HEK293 (cell line): ENCODE measurements at regions not wholly inside any gene's neighbourhood (a gene's known extent, or its start where the extent isn't known, plus 50 kb on each side); places are given as distances from the start of the nearest gene placed in this dataset.

Experiments used
- CTCF ChIA-PET: fragments of 350-600 bp; formaldehyde crosslinking; extraction: SDS; loops from one replicate; lab custom pipeline; 2021; ENCODE audit warnings: antibody characterized with exemption; lab: Yijun Ruan, JAX
- POLR2A ChIA-PET: fragments of 300-600 bp; formaldehyde crosslinking; extraction: SDS; loops from one replicate; lab custom pipeline; 2020; ENCODE audit warnings: antibody characterized with exemption, inconsistent platforms; lab: Yijun Ruan, JAX
- H3K27ac ChIP-seq: fragments of 200-500 bp; sonication (Bioruptor generic); 2 replicates; pipeline ENCODE4 v1.5.1; 2014; ENCODE audit warnings: low read depth, low read length, control low read depth, inconsistent platforms; ENCODE audit errors: extremely low read depth
- H3K36me3 ChIP-seq, 2 experiments: fragments of 200-500 bp in 1 of 2; sonication (Bioruptor generic) in 1 of 2; 1 replicate in 1 of 2; 2 replicates in 1 of 2; pipeline ENCODE4 v1.5.1; 2014 to 2017; ENCODE audit warnings: inconsistent platforms in 2 of 2, low read length in 2 of 2; ENCODE audit not compliant: control insufficient read depth in 2 of 2, insufficient read depth in 1 of 2
- H3K4me1 ChIP-seq: fragments of 200-500 bp; sonication (Bioruptor generic); 2 replicates; pipeline ENCODE4 v1.5.1; 2014; ENCODE audit warnings: mild to moderate bottlenecking, low read length, inconsistent platforms; ENCODE audit not compliant: control insufficient read depth, insufficient read depth
- H3K4me3 ChIP-seq: 2 replicates; pipeline ENCODE4 v1.5.1; 2011; ENCODE audit warnings: low read depth, mild to moderate bottlenecking, control low read depth, low read length, moderate library complexity
- H3K9me3 ChIP-seq: fragments of 200-500 bp; sonication (Bioruptor generic); 2 replicates; pipeline ENCODE4 v1.5.1; 2014; ENCODE audit warnings: low read depth, low read length, inconsistent platforms; ENCODE audit not compliant: control insufficient read depth, insufficient read depth
- GLI4 ChIP-seq: fragments of 450-650 bp; formaldehyde crosslinking; IDR thresholded peaks from 2 replicates; pipeline ENCODE4 v1.5.1; 2016; ENCODE audit warnings: missing biosample characterization, missing genetic modification characterization
- HOXA7 ChIP-seq: sonication (generic); formaldehyde crosslinking; IDR thresholded peaks from 2 replicates; pipeline ENCODE4 v1.8.1; 2022; ENCODE audit warnings: missing genetic modification reagents, borderline replicate concordance
- MYNN ChIP-seq: fragments of 450-650 bp; formaldehyde crosslinking; IDR thresholded peaks from 2 replicates; pipeline ENCODE4 v1.5.1; 2016; ENCODE audit warnings: missing biosample characterization, missing genetic modification characterization, borderline replicate concordance
- ZNF16 ChIP-seq: fragments of 450-650 bp; formaldehyde crosslinking; IDR thresholded peaks from 2 replicates; pipeline ENCODE4 v1.5.1; 2016; ENCODE audit warnings: low read depth, missing biosample characterization, missing genetic modification characterization
- ZNF211 ChIP-seq: fragments of 450-650 bp; formaldehyde crosslinking; IDR thresholded peaks from 2 replicates; pipeline ENCODE4 v1.5.1; 2016; ENCODE audit warnings: low read depth, missing biosample characterization, missing genetic modification characterization
- ZNF473 ChIP-seq: fragments of 450-650 bp; formaldehyde crosslinking; IDR thresholded peaks from 2 replicates; pipeline ENCODE4 v1.5.1; 2017; ENCODE audit warnings: missing biosample characterization, missing genetic modification characterization
- ZNF558 ChIP-seq: fragments of 450-650 bp; formaldehyde crosslinking; IDR thresholded peaks from 2 replicates; pipeline ENCODE4 v1.5.1; 2016; ENCODE audit warnings: missing biosample characterization, missing genetic modification characterization
- ZNF621 ChIP-seq: fragments of 450-650 bp; formaldehyde crosslinking; IDR thresholded peaks from 2 replicates; pipeline ENCODE4 v1.5.1; 2017; ENCODE audit warnings: missing biosample characterization, missing genetic modification characterization
- ZNF624 ChIP-seq: fragments of 450-650 bp; formaldehyde crosslinking; IDR thresholded peaks from 2 replicates; pipeline ENCODE4 v1.5.1; 2017; ENCODE audit warnings: missing biosample characterization, missing genetic modification characterization
- ZNF677 ChIP-seq: fragments of 450-650 bp; IDR thresholded peaks from 2 replicates; pipeline ENCODE4 v1.5.0; 2018; ENCODE audit warnings: missing biosample characterization, mild to moderate bottlenecking, missing genetic modification characterization, moderate library complexity
- ZNF777 ChIP-seq: fragments of 450-650 bp; formaldehyde crosslinking; IDR thresholded peaks from 2 replicates; pipeline ENCODE4 v1.5.1; 2017; ENCODE audit warnings: missing biosample characterization, missing genetic modification characterization, borderline replicate concordance
- ZNF837 ChIP-seq: fragments of 450-650 bp; formaldehyde crosslinking; IDR thresholded peaks from 2 replicates; pipeline ENCODE4 v1.5.1; 2016; ENCODE audit warnings: missing biosample characterization, missing genetic modification characterization
- TF ChIP-seq, protein P1 (sequence below): fragments of 450-650 bp; formaldehyde crosslinking; IDR thresholded peaks from 2 replicates; pipeline ENCODE4 v1.5.1; 2016; ENCODE audit warnings: missing biosample characterization, missing genetic modification characterization
- TF ChIP-seq, protein P2 (sequence below): fragments of 450-650 bp; formaldehyde crosslinking; IDR thresholded peaks from 2 replicates; pipeline ENCODE4 v1.5.1; 2016; ENCODE audit warnings: missing biosample characterization, missing genetic modification characterization
- TF ChIP-seq, protein P3 (sequence below): fragments of 450-650 bp; formaldehyde crosslinking; IDR thresholded peaks from 2 replicates; pipeline ENCODE4 v1.5.1; 2016; ENCODE audit warnings: missing biosample characterization, missing genetic modification characterization
- TF ChIP-seq, protein P4 (sequence below): fragments of 450-650 bp; formaldehyde crosslinking; IDR thresholded peaks from 2 replicates; pipeline ENCODE4 v1.5.1; 2016; ENCODE audit warnings: missing biosample characterization, missing genetic modification characterization
- TF ChIP-seq, protein P5 (sequence below): fragments of 450-650 bp; formaldehyde crosslinking; IDR thresholded peaks from 2 replicates; pipeline ENCODE4 v1.5.1; 2016; ENCODE audit warnings: missing biosample characterization, missing genetic modification characterization

DNA sequence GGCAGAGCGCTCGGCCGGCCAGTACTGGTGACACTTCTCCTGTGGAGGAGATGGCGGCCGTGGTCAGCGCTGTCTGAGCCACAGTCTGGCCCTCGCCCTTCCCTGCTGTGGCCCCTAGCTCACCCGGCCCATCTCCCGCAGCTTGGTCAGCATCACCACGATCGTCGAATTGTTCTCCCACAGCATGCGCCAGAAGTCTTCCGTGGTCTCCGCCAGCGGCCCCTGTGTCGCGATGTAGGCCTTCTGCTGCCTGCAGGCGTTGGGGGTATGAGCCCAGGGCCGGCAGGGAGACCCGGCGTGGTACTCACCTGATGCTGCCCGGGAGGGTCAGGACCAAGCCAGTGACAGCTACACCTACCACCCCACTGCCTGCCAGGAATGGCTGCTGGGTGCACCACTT, 130.1 kb downstream of the PTPRS start (continued):
- TF ChIP-seq, protein P1, sequence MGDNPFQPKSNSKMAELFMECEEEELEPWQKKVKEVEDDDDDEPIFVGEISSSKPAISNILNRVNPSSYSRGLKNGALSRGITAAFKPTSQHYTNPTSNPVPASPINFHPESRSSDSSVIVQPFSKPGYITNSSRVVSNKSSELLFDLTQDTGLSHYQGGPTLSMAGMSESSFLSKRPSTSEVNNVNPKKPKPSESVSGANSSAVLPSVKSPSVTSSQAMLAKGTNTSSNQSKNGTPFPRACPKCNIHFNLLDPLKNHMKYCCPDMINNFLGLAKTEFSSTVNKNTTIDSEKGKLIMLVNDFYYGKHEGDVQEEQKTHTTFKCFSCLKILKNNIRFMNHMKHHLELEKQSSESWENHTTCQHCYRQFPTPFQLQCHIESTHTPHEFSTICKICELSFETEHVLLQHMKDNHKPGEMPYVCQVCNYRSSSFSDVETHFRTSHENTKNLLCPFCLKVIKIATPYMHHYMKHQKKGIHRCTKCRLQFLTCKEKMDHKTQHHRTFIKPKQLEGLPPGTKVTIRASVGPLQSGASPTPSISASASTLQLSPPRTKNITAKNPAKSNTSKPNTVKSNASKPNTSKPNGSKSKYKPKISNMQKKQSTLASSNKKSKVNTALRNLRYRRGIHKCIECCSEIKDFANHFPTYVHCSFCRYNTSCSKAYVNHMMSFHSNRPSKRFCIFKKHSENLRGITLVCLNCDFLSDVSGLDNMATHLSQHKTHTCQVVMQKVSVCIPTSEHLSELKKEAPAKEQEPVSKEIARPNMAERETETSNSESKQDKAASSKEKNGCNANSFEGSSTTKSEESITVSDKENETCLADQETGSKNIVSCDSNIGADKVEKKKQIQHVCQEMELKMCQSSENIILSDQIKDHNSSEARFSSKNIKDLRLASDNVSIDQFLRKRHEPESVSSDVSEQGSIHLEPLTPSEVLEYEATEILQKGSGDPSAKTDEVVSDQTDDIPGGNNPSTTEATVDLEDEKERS (tag by site-specific recombination) = no peak
- no peak for TF ChIP-seq ZNF473 (tag by site-specific recombination)
- no peak for TF ChIP-seq ZNF837

DNA sequence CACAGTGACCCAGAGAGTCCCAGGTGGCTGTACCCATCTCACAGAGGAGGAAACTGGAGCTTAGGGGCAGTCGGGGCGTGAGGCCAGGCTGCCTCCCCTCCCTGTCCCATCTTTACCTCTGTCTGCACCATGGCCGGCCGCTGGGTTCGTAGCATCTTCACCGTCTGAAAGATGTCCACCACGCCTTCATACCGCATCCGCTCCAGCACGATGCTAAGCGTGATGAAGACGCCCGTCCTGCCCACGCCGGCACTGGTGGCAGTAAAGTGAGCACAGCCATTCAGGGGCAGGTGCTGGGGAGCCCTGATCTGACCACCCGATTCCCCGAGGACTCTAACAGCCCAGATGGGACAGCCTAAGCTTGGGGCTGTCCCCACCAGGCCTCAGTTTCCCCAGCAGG, 132.8 kb downstream of the PTPRS start:
- no peak overlapping the region for H3K4me3 ChIP-seq
- ChIA-PET CTCF (interaction anchor here (0.5 to 0.6 kb wide), 3 partner anchors 9 to 1219 kb away, joined by 3 to 7 read pairs (median 3); no protein-coding TSS in a partner anchor), POLR2A (no interaction called here)
- no peak for TF ChIP-seq ZNF624 (tag by site-specific recombination)
- H3K4me1 ChIP-seq = no peaks in the 10 kb centered on the region
- H3K27ac ChIP-seq = no peak overlapping the region
- H3K9me3 ChIP-seq = no peaks in the 10 kb centered on the region
- peaks cover 0 to 50% of the 10 kb centered on the region in 2 experiments; a peak in 2 of 3 replicates for H3K36me3 ChIP-seq

DNA sequence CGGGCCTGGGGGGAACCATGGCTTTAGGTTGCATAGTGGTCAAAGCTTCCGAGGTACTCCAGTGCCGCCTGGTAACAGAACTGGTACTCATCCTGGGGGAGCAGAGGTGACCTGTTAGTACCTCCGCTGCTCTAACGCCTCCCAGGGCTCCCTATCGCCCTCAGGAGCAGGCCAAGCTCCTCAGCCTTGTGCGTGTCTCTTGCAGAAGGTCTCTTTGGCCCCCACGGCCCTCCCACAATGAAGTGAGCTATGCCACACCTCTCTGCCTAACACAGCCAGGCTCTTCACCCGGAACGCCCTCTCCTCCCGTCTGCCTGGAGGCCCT, 133.9 kb downstream of the PTPRS start:
- POLR2A ChIA-PET = no interaction called here
- CTCF ChIA-PET = no interaction called here
- peaks cover 0 to 41% of the 10 kb centered on the region in 2 experiments; a peak in 2 of 3 replicates for H3K36me3 ChIP-seq

DNA sequence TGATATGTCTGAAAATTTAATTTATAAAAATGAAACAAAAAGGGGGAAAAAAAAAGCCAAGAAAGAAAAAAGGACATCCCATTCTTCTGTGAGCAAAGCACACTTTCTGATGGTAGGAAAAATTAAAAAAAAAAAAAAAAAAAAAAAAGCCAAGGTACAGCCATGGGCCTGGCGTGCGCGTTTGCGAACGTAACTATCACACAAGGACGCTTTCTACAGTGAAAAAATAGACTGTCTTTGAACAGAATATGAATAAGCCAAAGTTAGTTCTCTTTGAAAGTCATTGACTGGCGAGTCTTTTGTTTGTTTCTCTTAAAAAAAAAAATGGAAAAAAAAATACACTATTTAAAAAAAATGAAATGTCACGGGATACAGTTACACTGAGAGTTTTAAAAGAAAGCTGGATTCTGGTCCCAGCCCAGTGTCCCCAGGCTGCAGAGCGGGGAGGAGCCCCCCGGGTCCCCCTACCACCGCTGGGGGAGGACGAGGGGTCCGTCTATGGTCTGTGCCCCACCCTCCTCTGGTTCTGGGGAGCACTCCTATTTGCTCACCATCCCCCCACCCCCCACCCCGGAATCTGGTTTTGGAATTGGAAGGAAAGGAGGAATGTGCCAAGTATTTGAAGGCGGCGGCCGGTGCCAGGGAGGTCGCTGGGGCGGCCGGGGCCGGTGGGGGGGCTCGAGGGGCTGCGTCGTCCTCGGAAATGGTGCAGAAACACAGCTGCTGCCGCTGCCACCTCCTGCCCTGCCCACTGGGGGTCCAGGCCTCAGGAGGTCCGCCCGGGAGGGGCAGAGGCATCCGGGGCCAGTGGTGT, 134.5 kb downstream of the PTPRS start:
- POLR2A ChIA-PET = no interaction called here
- CTCF ChIA-PET = no interaction called here

More for the DNA sequence above, 133.9 kb downstream of the PTPRS start:
- Histone ChIP-seq H3K9me3 (no peaks in the 10 kb centered on the region), H3K27ac (no peak overlapping the region), H3K4me1 (no peaks in the 10 kb centered on the region), H3K4me3 (no peak overlapping the region)
- TF ChIP-seq ZNF16 (peak; percentile 79), ZNF558 (tag by site-specific recombination) (no peak)

More for the DNA sequence above, 134.5 kb downstream of the PTPRS start:
- no peak overlapping the region for H3K4me3 ChIP-seq
- H3K27ac ChIP-seq = no peak overlapping the region
- H3K9me3 ChIP-seq = no peaks in the 10 kb centered on the region
- TF ChIP-seq, protein P2, sequence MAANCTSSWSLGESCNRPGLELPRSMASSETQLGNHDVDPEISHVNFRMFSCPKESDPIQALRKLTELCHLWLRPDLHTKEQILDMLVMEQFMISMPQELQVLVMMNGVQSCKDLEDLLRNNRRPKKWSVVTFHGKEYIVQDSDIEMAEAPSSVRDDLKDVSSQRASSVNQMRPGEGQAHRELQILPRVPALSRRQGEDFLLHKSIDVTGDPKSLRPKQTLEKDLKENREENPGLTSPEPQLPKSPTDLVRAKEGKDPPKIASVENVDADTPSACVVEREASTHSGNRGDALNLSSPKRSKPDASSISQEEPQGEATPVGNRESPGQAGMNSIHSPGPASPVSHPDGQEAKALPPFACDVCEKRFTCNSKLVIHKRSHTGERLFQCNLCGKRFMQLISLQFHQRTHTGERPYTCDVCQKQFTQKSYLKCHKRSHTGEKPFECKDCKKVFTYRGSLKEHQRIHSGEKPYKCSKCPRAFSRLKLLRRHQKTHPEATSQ = no peak
- TF ChIP-seq ZNF677 = no peak
- TF ChIP-seq ZNF777 (tag by site-specific recombination) = no peak
- no peak for TF ChIP-seq ZNF211 (tag by site-specific recombination)
- TF ChIP-seq, protein P3, sequence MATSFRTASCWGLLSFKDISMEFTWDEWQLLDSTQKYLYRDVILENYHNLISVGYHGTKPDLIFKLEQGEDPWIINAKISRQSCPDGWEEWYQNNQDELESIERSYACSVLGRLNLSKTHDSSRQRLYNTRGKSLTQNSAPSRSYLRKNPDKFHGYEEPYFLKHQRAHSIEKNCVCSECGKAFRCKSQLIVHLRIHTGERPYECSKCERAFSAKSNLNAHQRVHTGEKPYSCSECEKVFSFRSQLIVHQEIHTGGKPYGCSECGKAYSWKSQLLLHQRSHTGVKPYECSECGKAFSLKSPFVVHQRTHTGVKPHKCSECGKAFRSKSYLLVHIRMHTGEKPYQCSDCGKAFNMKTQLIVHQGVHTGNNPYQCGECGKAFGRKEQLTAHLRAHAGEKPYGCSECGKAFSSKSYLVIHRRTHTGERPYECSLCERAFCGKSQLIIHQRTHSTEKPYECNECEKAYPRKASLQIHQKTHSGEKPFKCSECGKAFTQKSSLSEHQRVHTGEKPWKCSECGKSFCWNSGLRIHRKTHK (tag by site-specific recombination) = no peak
- TF ChIP-seq HOXA7 (CRISPR knock-in tag) = no peak
- TF ChIP-seq ZNF621 = no peak
- TF ChIP-seq, protein P4, sequence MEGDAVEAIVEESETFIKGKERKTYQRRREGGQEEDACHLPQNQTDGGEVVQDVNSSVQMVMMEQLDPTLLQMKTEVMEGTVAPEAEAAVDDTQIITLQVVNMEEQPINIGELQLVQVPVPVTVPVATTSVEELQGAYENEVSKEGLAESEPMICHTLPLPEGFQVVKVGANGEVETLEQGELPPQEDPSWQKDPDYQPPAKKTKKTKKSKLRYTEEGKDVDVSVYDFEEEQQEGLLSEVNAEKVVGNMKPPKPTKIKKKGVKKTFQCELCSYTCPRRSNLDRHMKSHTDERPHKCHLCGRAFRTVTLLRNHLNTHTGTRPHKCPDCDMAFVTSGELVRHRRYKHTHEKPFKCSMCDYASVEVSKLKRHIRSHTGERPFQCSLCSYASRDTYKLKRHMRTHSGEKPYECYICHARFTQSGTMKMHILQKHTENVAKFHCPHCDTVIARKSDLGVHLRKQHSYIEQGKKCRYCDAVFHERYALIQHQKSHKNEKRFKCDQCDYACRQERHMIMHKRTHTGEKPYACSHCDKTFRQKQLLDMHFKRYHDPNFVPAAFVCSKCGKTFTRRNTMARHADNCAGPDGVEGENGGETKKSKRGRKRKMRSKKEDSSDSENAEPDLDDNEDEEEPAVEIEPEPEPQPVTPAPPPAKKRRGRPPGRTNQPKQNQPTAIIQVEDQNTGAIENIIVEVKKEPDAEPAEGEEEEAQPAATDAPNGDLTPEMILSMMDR (tag by site-specific recombination) = no peak
- TF ChIP-seq MYNN = no peak
- no peak for TF ChIP-seq GLI4
- TF ChIP-seq, protein P5, sequence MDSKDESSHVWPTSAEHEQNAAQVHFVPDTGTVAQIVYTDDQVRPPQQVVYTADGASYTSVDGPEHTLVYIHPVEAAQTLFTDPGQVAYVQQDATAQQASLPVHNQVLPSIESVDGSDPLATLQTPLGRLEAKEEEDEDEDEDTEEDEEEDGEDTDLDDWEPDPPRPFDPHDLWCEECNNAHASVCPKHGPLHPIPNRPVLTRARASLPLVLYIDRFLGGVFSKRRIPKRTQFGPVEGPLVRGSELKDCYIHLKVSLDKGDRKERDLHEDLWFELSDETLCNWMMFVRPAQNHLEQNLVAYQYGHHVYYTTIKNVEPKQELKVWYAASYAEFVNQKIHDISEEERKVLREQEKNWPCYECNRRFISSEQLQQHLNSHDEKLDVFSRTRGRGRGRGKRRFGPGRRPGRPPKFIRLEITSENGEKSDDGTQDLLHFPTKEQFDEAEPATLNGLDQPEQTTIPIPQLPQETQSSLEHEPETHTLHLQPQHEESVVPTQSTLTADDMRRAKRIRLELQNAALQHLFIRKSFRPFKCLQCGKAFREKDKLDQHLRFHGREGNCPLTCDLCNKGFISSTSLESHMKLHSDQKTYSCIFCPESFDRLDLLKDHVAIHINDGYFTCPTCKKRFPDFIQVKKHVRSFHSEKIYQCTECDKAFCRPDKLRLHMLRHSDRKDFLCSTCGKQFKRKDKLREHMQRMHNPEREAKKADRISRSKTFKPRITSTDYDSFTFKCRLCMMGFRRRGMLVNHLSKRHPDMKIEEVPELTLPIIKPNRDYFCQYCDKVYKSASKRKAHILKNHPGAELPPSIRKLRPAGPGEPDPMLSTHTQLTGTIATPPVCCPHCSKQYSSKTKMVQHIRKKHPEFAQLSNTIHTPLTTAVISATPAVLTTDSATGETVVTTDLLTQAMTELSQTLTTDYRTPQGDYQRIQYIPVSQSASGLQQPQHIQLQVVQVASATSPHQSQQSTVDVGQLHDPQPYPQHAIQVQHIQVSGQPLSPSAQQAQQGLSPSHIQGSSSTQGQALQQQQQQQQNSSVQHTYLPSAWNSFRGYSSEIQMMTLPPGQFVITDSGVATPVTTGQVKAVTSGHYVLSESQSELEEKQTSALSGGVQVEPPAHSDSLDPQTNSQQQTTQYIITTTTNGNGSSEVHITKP = no peak
- peaks cover 0 to 36% of the 10 kb centered on the region in 2 experiments; a peak in 2 of 3 replicates for H3K36me3 ChIP-seq
- H3K4me1 ChIP-seq = no peaks in the 10 kb centered on the region
